WTC11 (cell line): ENCODE measurements at regions not wholly inside any gene's neighbourhood (a gene's known extent, or its start where the extent isn't known, plus 50 kb on each side); places are given as distances from the start of the nearest gene placed in this dataset.
A peak's percentile ranks its signal among the peaks of the same experiment; 100 is the strongest.

Experiments used
- ATAC-seq: fragments of 200-7000 bp; cut with Tn5 transposase; 2 replicates; pipeline ENCODE4 v1.10.0; 2021; ENCODE audit warnings: mild to moderate bottlenecking, moderate library complexity
- CTCF ChIA-PET: fragments of 300-600 bp; sonication (Branson Sonifier 250); formaldehyde crosslinking; loops from one replicate; lab custom pipeline; 2021; ENCODE audit warnings: antibody characterized with exemption; lab: Charles Lee
- POLR2A ChIA-PET: fragments of 350-600 bp; sonication (Branson Sonifier 250); formaldehyde crosslinking; loops from one replicate; lab custom pipeline; 2021; ENCODE audit warnings: antibody characterized with exemption; lab: Charles Lee
- DNase-seq: peaks from one replicate; pipeline ENCODE4 v3.0.0; 2021; ENCODE audit warnings: low spot score
- H3K27ac Mint-ChIP-seq: 2 replicates; pipeline ENCODE4 v1.8.0; 2021; ENCODE audit warnings: mixed read lengths
- H3K27me3 Mint-ChIP-seq: 2 replicates; pipeline ENCODE4 v1.8.0; 2021; ENCODE audit warnings: low read depth, mild to moderate bottlenecking, moderate library complexity, mixed read lengths
- H3K36me3 Mint-ChIP-seq: 2 replicates; pipeline ENCODE4 v1.8.0; 2021; ENCODE audit warnings: mixed read lengths
- H3K4me1 Mint-ChIP-seq: 2 replicates; pipeline ENCODE4 v1.8.0; 2022; ENCODE audit warnings: mixed read lengths
- H3K4me3 Mint-ChIP-seq: 2 replicates; pipeline ENCODE4 v1.8.0; 2021; ENCODE audit warnings: mild to moderate bottlenecking, moderate library complexity, mixed read lengths
- H3K9me3 Mint-ChIP-seq: 2 replicates; pipeline ENCODE4 v1.8.0; 2021; ENCODE audit warnings: mixed read lengths
- AFF4 ChIP-seq: sonication (generic); formaldehyde crosslinking; IDR thresholded peaks from 2 replicates; pipeline ENCODE4 v1.8.1; 2023; ENCODE audit warnings: mild to moderate bottlenecking, missing genetic modification reagents, borderline replicate concordance
- CREB1 ChIP-seq: sonication (generic); formaldehyde crosslinking; IDR thresholded peaks from 2 replicates; pipeline ENCODE4 v1.8.0; 2023; ENCODE audit warnings: mild to moderate bottlenecking, missing genetic modification reagents
- E2F5 ChIP-seq: sonication (generic); formaldehyde crosslinking; IDR thresholded peaks from 2 replicates; pipeline ENCODE4 v1.8.1; 2022; ENCODE audit warnings: mild to moderate bottlenecking, moderate library complexity, missing genetic modification reagents
- GTF2I ChIP-seq: fragments of 250-450 bp; sonication (Bioruptor Pico); conservative IDR thresholded peaks from 2 replicates; pipeline ENCODE4 v1.4.0; 2021; ENCODE audit warnings: mild to moderate bottlenecking
- MLX ChIP-seq: sonication (generic); formaldehyde crosslinking; IDR thresholded peaks from 2 replicates; pipeline ENCODE4 v1.8.1; 2023; ENCODE audit warnings: mild to moderate bottlenecking, missing genetic modification reagents, moderate library complexity
- NFATC4 ChIP-seq: fragments of 250-450 bp; sonication (Bioruptor Pico); IDR thresholded peaks from 2 replicates; pipeline ENCODE4 v1.9.0; 2021; ENCODE audit warnings: mild to moderate bottlenecking
- NR2C2 ChIP-seq: sonication (generic); formaldehyde crosslinking; IDR thresholded peaks from 2 replicates; pipeline ENCODE4 v1.8.0; 2022; ENCODE audit warnings: mild to moderate bottlenecking, missing genetic modification reagents
- RELA ChIP-seq: sonication (generic); formaldehyde crosslinking; IDR thresholded peaks from 2 replicates; pipeline ENCODE4 v1.8.1; 2022; ENCODE audit warnings: missing genetic modification reagents, mild to moderate bottlenecking, borderline replicate concordance
- SMAD4 ChIP-seq: sonication (generic); formaldehyde crosslinking; IDR thresholded peaks from 2 replicates; pipeline ENCODE4 v1.8.0; 2022; ENCODE audit warnings: mild to moderate bottlenecking, missing genetic modification reagents
- SOX15 ChIP-seq: fragments of 250-450 bp; sonication (Bioruptor Pico); IDR thresholded peaks from 2 replicates; pipeline ENCODE4 v1.9.0; 2021; ENCODE audit warnings: mild to moderate bottlenecking
- STAT6 ChIP-seq: sonication (generic); formaldehyde crosslinking; conservative IDR thresholded peaks from 2 replicates; pipeline ENCODE4 v1.8.1; 2023; ENCODE audit warnings: mild to moderate bottlenecking, low read depth, missing genetic modification reagents, moderate library complexity
- ZMAT4 ChIP-seq: fragments of 250-450 bp; sonication (Bioruptor Pico); IDR thresholded peaks from 2 replicates; pipeline ENCODE4 v1.9.0; 2021; ENCODE audit warnings: mild to moderate bottlenecking
- ZNF121 ChIP-seq: sonication (generic); formaldehyde crosslinking; IDR thresholded peaks from 2 replicates; pipeline ENCODE4 v1.8.0; 2023; ENCODE audit warnings: missing genetic modification reagents
- ZNF232 ChIP-seq: sonication (generic); formaldehyde crosslinking; IDR thresholded peaks from 2 replicates; pipeline ENCODE4 v1.8.0; 2022; ENCODE audit warnings: mild to moderate bottlenecking, missing genetic modification reagents
- ZNF263 ChIP-seq: sonication (generic); formaldehyde crosslinking; IDR thresholded peaks from 2 replicates; pipeline ENCODE4 v1.8.1; 2022; ENCODE audit warnings: low read depth, mild to moderate bottlenecking, moderate library complexity, missing genetic modification reagents
- ZNF425 ChIP-seq: fragments of 250-450 bp; sonication (Bioruptor Pico); conservative IDR thresholded peaks from 2 replicates; pipeline ENCODE4 v1.9.0; 2021; ENCODE audit warnings: mild to moderate bottlenecking
- ZNF532 ChIP-seq: fragments of 250-450 bp; sonication (Bioruptor Pico); IDR thresholded peaks from 2 replicates; pipeline ENCODE4 v1.9.0; 2021; ENCODE audit warnings: mild to moderate bottlenecking, borderline replicate concordance

GRCh38 chr12:116393255-116393654 is 115.8 kb upstream of the MED13L start (continued):
- TF ChIP-seq ZNF425 (CRISPR knock-in tag): no peak
- no peak for TF ChIP-seq AFF4 (CRISPR knock-in tag)
- no peak for TF ChIP-seq NFATC4 (CRISPR knock-in tag)
- no peak for TF ChIP-seq RELA (CRISPR knock-in tag)
- TF ChIP-seq, all 79 proteins: peak for 0

- CTCF ChIA-PET: no interaction called here
- no peak for TF ChIP-seq E2F5 (CRISPR knock-in tag)
- no peak for TF ChIP-seq STAT6 (CRISPR knock-in tag)
- no peak for TF ChIP-seq NR2C2
- TF ChIP-seq ZNF121 (CRISPR knock-in tag): peak; percentile 82
- no peak for TF ChIP-seq ZNF232 (CRISPR knock-in tag)
- Mint-ChIP-seq H3K4me3 (no peak overlapping the region), H3K27ac (peak overlapping the region; percentile 48; the same call in 1 of the 2 replicates), H3K9me3 (peaks cover 12% of the 10 kb centered on the region), H3K36me3 (0 out of 2 replicates have a peak, but pooled peaks cover 2% of the 10 kb centered on the region), H3K27me3 (no peaks in the 10 kb centered on the region), H3K4me1 (no peaks in the 10 kb centered on the region)
- POLR2A ChIA-PET: no interaction called here
- DNase-seq (no peak), ATAC-seq (no peak)
These were observed 116.6 kb upstream of the MED13L start for GRCh38 chr12:116393859-116394650.

- Mint-ChIP-seq H3K27ac (no peak overlapping the region), H3K36me3 (0 out of 2 replicates have a peak, but pooled peaks cover 2% of the 10 kb centered on the region), H3K27me3 (no peaks in the 10 kb centered on the region), H3K4me3 (no peak overlapping the region), H3K9me3 (peaks cover 20% of the 10 kb centered on the region), H3K4me1 (no peaks in the 10 kb centered on the region)
- DNase-seq: no peak
- ChIA-PET CTCF (no interaction called here), POLR2A (no interaction called here)
- no peak for ATAC-seq
- no peak for TF ChIP-seq MLX (CRISPR knock-in tag)
- no peak for TF ChIP-seq ZNF263 (CRISPR knock-in tag)
- no peak for TF ChIP-seq ZNF532
- TF ChIP-seq SMAD4 (CRISPR knock-in tag): no peak
- TF ChIP-seq CREB1 (CRISPR knock-in tag): no peak
- no peak for TF ChIP-seq SOX15
- no peak for TF ChIP-seq ZMAT4 (CRISPR knock-in tag)
- TF ChIP-seq NFATC4 (CRISPR knock-in tag): no peak
- TF ChIP-seq GTF2I (CRISPR knock-in tag): no peak
These were observed 117.9 kb upstream of the MED13L start for GRCh38 chr12:116395396-116395795.
